ENCODE measurements at regions not wholly inside any gene's neighbourhood (a gene's known extent, or its start where the extent isn't known, plus 50 kb on each side); places are given as distances from the start of the nearest gene placed in this dataset.
"Not testable (repeated sequence)": the region's sequence is repeated elsewhere in the genome, so short reads cannot be mapped to it uniquely, and the experiment has no call there.

DNA sequence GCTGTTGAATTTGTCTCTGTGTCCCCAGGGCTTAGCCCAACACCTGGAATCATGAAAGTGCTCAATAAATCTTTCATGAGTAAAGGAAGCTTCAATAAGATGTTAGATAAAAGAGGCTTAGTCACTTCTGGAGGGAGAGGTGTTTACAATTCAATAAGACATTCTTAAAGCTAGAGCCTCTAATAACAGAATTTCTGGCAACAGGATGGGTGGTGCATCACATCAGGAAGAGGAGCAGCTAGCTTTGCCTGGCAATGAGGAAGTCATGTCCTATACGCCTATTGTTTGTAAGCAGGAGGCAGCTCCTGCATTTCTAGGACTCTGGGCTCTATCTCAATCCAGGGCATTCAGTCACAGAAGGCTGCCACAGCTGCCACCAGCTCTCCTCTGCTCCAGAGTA is 638.5 kb downstream of the EPM2A start:
- no peak for DNase-seq

GRCh38 chr6:145098127-145098526 is 637.2 kb downstream of the EPM2A start:
- not testable (repeated sequence) for DNase-seq

- no peak for DNase-seq
Measured at GRCh38 chr6:145099713-145100112, 635.6 kb downstream of the EPM2A start.

- DNase-seq, result no peak
Measured at GRCh38 chr6:145110109-145110508, 625.2 kb downstream of the EPM2A start.

DNA sequence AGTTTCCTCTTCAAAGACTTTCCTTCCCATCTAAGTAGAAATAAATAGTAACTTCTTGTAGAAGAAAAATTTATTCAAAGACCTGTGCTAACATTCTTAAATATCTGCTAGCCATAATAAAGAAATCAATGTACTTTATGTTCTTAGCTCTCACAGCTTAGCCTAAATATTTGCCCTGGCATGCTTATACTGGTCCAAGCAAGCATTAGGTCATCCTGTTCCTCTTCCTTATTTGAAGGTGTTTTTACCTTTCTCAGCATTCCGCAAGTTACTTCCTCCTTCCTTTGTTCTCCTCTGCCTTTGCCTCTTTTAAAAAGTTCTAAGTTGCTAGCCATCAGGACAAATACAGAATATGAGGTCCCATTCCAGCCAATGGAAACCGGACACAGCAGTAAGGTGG is 623.9 kb downstream of the EPM2A start:
- not testable (repeated sequence) for DNase-seq

- no peak for DNase-seq
Measured at GRCh38 chr6:145112711-145113148, 622.6 kb downstream of the EPM2A start.

DNA sequence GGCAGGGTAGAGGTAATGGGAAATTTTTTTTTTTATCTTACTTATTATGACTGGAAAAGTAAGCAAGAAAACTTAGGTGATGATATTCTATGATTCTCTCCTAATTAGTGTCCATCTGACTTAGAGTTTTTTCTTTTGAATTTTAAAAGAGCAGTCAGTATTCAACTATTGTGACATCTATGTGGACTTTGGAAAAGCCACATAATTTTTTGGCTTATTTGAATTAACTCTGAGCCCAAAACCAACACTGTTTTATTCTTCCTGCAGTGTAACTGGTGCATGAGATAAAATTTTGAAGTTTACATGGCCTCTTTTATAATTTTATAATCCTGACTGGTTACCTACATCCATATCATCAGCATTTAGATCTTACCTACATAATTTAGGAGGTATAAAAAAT is 619.7 kb downstream of the EPM2A start:
- no peak for DNase-seq

GRCh38 chr6:145116591-145117178 is 618.6 kb downstream of the EPM2A start:
- DNase-seq, result no peak

DNA sequence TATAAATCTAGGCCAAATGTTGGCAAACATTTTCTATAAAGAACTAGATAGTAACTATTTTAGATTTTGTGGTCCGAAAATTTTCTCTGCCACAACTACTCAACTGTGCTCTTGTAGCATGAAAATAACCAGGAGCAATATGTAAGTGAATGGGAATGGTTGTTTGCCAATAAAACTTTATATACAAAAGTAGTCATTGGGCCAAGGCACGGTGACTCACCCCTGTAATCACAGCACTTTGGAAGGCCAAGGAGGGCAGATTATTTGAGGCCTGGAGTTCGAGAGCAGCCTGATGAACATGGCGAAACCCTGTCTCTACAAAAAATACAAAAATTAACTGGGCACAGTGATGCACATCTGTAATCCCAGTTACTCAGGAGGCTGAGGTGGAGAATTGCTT is 617.1 kb downstream of the EPM2A start:
- DNase-seq, result no peak

DNA sequence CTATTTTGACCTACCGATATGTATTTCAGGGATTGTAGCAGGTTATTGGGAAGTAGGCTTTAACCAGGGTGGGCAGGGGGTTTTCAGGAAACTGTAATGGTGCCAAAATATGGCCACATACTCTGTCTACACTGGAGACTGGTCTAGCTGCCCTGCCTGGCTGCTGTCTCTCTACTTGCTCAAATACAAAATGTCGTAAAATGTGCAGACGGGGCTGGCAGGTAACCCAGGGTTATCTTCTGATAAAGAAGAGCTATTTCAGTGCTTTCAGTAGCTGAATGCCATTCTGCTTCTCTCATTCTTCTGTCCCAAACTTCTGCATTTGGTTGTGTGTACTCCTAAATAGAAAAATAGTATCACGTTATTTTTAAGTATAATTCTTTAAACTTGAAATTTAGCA is 616.2 kb downstream of the EPM2A start:
- DNase-seq, result no peak

- no peak for DNase-seq
Measured at GRCh38 chr6:145132709-145133108, 602.6 kb downstream of the EPM2A start.

DNA sequence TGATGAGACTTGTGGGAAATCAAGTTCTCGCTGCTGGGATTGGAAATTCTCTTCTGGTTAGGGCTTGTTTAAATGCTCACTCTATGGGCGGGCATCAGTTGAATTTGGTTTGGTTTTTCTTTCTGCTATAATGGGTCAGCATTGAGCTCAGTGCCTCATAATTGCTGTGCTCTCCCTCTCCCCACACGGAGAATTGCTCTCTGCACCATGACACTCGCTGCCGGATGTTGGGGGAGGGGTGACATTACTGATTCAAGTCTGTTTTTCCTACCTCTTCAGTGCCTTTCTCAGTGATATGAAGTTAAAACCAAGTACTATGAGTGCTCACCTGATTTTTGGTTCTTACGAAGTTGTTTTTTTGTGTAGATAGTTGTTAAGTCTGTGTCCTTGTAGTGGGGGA is 599.6 kb downstream of the EPM2A start:
- DNase-seq, result no peak

DNA sequence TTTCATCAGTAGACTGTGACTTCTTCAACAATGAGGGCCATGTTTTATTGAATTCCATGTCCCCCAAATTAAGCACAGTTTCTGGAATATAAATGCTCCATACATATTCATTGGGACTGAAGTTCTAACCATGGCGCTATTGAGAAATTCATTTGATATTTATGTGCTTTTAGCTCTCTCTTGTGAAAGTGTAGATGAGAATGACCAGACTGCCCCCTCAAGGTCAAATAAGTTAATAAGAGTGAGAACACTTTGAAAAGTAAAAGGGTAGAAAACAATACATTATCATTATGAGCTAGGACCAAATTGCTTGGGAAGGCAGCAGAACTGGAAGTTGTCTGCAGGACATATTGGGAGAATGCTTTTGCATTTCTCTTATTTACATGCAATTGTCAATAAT is 597.9 kb downstream of the EPM2A start:
- DNase-seq, result no peak

GRCh38 chr6:145138469-145139139 is 596.7 kb downstream of the EPM2A start:
- no peak for DNase-seq

DNA sequence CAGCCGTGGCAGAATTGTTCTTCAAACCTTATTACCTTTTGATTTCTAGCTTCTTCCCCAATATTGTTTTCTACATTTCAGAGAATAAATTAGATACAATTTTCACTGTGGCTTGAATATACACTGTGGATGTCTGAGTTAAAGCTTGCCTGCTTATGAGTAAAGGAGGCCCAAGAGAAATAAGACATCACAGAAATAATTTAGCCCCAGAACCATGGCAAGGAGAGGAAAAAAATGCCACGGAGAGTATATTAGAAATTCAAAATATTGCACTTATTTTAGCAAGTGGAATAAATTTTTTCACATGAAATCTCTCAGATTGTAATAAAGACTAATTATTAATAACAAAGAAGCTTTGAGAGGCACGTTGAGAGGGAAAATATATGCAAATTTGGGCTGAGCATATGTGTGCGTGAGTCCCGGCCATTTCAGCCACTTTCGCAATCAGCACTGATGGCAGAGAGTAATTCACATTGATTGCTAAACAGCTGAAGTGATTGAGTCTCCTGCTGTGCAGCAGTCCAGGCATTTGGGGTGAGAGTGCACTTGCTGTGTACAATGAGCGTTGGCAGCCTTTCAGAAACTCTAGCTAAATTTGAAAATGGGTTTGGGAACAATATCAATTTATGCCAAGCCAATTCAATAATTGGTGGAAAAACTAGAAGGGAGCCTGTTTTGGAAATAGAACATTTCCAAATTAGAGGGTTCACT is 596.0 kb downstream of the EPM2A start:
- no peak for DNase-seq

- DNase-seq, result no peak
Measured at GRCh38 chr6:145139895-145140294, 595.4 kb downstream of the EPM2A start.

- no peak for DNase-seq
Measured at GRCh38 chr6:145141572-145141971, 593.7 kb downstream of the EPM2A start.

- no peak for DNase-seq
Measured at GRCh38 chr6:145142958-145143357, 592.4 kb downstream of the EPM2A start.

- no peak for DNase-seq
Measured at GRCh38 chr6:145143379-145143778, 591.9 kb downstream of the EPM2A start.

DNA sequence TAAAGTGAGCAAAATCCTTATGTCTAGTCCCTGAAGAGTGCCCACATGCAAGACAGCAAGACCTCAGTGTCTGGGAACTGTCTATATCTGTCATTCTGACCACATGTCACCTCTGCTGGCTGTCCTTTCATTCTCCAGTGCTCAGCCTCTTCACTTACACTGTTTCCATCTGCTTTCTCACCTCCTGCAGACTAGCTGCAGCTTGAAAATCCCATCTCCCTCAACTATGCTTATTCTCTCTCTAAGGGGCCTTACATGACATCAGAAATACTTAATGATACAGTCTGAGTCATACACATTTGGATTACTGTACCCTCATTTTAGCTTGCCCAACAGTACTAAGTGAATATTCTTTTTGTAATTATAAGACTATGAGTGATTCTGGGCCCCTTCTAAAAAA is 587.8 kb downstream of the EPM2A start:
- DNase-seq, result no peak

- no peak for DNase-seq
Measured at GRCh38 chr6:145147981-145148749, 587.2 kb downstream of the EPM2A start.

DNA sequence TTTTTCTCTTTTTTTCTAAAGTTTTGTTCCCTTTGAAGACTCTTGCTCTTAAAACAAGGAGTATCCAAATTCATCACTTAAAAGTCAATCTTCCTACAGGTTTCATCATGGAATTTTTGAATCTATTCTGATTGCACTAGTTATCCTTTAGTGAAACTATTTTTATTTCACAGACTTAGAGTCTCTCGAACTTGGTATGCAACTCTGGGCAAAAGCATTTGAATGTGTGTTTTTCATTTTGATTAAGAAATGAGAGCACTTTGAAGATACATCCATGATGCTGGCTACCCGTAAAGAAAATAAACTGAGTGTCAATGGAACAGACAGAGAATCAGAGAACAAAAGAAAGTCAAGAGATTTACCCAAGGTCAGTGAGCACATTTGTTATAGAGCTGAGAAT is 586.5 kb downstream of the EPM2A start:
- no peak for DNase-seq

DNA sequence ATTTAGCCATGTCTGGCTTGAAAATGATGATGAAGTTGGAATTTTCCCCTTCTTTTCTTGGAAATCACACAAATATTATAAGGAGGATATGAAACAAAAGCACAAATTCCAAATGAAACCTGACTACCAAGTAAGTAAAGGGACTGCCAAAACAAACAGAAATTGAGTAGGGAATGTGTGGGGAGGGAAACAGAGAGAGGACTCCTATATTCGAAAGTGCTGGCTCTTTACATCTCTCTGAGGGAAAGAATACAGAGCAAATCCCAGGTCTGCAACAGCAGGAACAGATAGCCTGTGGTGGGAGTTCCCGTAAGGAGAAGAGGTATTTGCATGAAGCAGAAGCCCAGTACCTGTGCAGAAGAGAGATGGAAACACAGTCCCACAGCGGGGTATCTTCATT is 583.7 kb downstream of the EPM2A start:
- DNase-seq, result no peak

- no peak for DNase-seq
Measured at GRCh38 chr6:145153495-145153894, 581.8 kb downstream of the EPM2A start.

Measured in SHP77 treated with DMSO at 0.1 percent for 48 hours (cell line).